ENCODE measurements at regions not wholly inside any gene's neighbourhood (a gene's known extent, or its start where the extent isn't known, plus 50 kb on each side); places are given as distances from the start of the nearest gene placed in this dataset.

DNA sequence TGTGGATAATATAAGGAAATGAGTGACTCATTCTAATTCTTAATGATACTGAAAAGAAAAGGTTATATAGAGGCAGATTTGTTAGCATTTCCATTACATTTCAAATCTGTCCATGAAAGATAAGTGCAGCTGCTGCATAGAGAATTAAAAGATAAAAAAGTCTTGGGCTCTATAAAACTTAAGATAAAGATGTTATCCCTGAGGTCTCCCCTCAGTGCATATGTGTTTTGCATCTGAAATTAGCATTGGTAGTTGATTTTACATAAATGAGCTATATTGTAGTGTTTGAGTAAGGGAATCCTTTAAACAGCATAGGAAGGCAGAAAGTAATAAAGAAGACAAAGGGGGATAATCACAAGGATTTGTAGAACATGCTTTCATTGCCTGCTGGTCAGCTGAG, 206.2 kb downstream of the FSCB start:
- no peak for DNase-seq

DNA sequence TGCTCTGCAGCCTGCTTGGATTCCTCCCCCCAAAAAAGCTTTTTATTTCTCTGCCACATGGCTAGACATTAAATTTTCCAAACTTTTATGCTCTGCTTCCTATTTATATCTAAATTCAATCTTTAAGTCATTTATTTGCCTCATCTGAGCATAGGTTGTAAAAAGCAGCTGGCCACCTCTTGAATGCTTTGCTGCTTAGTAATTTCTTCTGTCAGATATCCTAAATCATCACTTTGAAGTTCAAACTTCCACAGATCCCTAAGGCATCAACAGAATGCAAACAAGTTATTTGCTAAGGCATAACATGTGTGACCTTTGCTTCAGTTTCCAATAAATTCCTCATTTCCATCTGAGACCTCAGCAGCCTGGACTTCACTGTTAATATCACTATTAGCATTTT, 209.6 kb downstream of the FSCB start:
- no peak for DNase-seq

DNA sequence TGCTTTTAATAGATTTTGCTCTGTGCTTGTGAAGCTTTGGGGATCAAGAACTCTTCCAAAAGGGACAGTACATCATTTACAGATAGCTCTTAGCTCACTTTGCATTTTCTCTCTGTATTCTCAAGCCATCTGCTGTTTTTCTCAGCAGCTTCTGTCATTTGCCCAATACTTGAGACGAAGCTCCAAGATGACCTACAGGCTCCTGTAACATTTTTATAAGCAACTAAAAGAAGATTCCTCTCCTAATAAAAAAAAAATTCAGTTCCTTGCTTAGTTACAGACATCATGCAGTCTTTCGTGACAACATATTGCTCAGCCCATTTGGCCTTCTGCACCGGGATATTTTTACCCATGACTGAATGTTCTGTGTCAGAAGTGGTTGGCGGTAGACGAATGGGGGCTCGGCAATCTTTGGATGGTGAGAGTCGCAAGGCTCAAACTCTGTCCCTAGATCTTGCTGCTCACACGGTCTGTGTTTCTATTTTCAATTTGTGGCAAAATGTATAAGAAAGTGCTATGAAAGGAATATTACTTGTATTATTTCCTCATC, 215.6 kb downstream of the FSCB start:
- peak in 9 of 58 donors; percentile 2 to 31 (median 15) for DNase-seq

DNA sequence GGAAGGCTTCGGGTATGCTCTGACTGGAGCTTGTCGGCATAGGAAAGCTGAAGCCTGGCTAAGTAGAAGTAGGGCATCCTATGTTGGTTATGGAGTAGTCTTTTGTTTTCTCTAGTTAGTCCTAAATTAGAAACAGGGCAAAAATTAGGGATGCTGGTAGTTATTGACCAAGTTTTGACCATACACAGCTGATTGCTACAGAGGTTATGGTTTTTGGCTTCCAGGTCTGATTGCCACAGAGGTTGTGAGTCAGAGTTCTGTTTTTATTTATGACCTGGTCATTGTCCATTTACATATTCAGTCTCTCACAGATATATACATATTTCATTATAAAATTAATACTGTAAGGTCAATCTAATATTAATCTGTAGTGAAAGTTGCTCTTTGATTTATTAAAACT, 219.2 kb downstream of the FSCB start:
- no peak for DNase-seq

DNA sequence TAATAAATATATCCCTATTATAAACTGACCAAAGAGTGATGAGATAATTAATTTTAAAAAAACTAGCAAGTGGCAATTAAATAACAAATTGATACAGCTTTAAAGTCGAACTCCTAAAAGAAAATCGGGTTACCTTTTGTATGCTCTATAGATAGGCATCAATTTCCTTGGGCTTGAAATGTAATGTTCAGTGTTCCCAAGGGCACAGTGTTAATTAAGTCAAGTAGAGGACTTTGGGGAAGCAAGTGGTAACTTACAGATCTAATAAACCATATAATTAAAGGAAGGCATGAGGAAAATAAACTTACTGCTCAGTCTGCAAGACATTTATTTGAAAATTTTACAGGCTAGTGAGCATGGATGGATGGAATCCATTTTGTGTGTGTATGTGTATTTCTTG, 220.9 kb downstream of the FSCB start:
- DNase-seq, result no peak

DNA sequence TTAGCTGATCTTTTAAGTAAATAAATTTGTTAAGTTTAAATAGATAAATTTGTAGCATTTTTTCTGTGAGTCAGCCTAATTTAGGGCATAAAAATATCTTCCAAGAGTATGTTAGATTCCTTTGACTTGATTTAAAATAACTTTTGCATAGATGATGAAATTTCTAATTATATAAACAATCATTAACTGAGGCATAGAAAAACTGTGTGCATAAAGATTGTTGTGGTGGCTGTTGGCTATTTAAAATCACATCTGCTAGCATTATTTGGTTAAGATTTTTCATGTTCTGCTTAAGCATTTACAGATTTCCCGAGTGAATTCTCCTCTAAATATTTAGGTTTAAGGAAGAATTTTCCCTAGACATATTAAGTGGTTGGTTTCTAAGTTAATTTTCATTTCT, 223.2 kb downstream of the FSCB start:
- no peak for DNase-seq

DNA sequence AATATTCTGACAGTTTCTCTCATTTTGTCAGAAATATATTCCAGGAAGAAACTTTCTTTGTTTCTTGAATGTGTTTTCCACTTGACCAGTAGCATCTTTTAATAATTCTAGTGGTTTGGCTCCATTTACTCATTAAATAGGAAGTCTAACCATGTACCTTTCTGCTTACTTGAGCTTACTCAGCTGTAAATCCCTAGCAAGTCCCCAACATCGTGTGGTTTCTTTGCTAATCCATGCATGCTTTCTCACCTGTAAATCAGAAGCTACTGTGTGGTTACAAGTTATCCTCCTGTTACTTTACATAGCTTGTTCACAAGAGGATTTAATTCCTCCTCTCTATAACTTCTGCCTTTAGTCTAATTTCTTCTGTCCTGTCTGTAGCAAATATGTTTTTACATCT, 227.7 kb downstream of the FSCB start:
- no peak for DNase-seq

DNA sequence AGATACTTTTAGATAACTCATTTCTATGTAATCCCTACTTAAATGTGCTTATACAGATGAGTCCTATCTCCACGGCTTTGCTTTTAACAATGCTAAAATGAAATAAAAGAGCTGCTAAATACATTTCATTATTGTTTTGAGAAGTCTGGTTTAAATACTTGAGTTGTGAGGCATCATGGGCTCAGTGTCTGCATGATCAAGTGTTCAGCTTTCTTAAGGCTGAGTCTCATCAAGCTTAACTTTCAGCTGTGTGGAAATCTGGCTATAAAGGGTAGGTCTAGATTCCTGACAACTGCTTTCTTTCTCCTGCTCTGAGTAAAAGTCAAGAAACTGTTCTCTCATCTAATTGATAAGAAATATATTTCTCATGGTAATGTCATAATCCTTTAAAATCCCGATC, 235.4 kb downstream of the FSCB start:
- DNase-seq, result no peak

DNA sequence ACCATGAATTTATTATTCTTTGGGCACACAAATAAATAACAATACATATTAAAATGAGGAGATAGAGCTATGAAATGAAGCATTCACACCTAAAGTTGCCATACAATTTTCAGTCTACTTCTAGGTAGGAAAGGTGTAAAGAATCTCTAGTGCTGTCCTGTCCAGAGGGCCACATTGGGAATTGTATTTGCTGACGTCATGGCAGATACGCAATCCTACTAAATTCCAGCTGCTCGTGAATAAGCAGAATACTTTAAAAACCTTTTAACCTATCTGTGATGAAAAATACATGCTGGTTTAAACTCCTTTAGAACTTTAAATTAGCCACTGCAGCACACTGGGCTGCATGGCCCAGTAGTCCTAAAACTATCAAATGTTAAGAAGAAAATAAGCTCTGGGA, 236.1 kb downstream of the FSCB start:
- DNase-seq, result no peak

DNA sequence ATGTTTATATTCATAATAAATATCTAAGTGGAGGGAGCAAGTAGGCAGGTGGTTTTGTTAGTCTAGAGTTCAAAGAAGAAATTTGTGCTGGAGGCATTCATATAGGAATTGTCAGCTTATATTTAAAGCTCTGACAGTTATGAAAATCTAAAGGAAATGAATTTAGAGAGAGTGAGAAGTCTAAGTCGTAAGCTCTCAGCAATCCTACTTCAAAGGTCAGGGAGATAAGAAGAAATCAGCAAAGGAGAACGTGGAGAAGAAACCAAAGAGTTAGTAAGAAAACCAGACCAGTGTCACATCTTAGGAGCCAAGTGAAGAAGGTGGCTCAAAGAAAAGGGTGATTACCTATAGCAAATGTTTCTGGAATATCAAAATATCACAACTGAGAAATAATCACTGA, 241.8 kb downstream of the FSCB start:
- DNase-seq, result no peak

DNA sequence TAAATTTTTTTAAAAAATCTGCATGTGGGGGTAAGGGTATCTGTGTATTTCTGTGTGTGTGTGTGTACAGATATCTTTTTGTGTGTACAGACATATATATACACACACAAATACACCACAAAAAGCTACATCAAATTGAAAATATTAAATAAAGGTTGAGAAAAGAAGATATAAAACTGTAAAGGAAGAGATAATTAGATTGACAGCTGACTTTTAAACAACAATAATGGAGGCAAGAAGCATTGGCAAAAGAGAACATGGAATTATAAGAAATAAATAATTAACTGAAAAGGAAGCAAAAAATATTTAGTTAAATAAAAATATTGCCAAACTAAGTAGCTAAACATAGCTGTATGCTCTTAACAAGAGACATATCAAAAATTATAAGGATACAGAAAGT, 291.4 kb downstream of the FSCB start:
- DNase-seq, result no peak

DNA sequence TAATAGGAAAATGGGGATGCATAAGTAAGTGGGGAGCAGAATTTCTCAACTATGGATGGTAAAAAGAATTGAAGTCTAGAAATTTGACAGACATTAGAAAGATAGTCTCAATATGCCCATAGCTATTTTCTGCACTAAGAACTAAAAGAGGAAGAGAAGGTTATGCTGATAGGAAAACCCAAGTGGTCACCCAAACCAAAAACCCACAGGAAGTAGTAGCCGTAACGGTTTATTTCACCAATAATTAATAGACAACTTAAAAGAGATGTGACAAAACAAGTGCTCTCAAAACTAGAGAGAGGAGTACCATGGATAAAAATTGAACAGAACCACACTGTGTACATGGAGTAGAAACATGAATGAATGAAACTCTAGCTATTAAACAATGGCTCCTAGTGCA, 295.4 kb downstream of the FSCB start:
- DNase-seq, result no peak

DNA sequence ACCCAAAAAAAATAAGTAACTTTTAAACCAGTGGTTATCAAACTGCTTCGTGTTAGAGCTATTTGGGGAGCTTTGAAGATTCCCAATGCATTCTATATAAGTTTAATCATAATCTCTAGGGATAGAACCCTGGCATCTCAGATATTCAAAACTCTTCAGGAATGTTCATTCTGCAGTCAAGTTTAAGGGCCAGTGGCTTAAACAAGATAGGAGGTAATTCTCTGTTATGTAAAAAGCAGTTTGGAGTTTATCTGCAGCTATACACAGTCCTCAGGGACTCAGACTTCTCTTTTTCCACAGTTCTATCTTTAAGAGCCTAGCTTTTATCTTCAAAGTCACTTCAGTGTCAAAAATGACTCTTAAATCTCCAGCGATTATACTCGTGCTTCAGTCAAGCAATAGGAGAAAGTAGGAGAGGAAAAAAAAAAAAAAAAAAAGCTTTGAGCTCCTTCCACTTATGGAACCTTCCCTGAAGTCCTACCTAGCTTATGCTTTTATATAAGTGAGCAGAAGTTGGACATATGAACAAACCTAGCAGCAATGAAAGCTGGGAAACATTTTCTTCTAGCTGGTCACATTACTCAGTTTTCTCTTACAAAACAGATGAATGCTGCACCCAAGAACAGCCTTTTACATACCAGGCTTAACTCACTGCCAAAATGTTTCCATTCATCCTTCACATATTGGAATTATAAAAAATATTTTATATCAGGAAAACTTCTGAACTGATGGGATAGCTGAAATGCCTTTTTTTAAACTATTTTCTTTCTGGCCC, 302.8 kb downstream of the FSCB start:
- DNase-seq, result no peak

DNA sequence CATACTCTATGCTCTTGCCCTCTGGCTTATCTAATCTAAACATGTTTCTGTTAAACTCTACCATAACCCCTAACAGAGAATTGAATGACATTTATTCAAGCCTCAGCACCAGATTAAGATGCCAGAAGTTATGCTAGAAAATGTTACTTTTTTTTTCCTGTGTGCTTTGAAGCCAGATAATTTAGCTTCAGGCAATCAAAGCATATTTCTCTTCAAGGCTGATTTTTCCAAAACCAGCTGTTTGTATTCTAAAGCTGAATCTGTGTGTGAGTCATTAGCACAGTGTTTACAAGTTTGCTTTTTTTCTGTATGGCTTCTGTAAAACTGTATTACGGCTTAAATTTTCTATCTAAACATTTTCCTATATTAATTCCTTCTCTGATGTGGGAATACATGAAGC, 326.1 kb downstream of the FSCB start:
- no peak for DNase-seq

DNA sequence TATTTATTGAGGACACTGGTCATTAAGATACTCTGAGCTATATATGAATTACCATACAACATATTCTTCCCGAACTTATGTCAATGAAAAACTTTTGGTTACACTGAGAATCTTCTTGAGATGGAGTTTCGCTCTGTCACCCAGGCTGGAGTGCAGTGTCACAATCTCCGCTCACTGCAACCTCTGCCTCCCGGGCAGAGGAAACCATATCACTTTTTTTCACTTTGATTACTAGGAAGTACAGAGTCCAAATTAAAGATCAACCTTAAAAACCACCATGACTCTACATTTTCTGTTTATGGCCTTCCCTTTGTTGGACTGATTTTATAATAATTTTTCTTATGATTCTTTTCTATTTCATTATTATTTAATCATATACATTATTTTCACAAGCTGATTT, 336.5 kb downstream of the FSCB start:
- no peak for DNase-seq

DNA sequence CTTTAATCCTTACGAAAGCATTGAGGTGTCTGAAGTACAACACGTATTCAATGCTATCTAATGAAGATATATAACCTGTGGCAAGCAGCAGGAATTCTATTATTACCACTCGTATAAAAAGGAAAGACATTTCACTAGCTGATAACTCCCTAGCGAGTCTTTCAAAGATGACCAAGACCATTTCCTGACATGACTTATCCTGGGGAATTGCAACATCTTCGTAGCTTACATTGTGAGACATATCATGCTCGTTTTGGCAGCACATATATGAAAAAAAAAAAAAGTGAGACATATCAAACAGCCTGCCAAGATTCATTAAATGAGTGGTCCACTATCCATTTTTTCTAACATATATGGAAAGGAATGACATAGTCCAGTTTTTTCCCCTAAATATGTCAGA, 337.0 kb downstream of the FSCB start:
- DNase-seq, result no peak

DNA sequence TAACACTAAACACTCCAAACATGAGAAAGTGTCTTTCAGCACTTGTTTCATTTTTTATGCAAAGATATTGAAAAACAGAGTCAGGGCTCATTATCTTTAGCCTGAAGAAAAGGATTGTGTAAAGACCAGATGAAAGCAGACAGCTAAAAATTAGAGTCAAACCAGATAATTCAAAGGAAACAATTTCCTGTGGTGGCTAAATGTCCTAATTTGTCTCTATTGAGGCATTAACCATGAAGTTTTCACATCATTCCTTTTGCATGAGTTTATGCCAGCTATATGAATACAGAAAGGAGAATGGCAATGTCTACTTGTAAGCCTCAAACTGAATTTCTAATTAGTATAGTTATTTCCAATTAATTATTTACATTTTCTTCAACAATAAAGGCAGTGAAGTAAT, 338.5 kb downstream of the FSCB start:
- DNase-seq, result no peak

DNA sequence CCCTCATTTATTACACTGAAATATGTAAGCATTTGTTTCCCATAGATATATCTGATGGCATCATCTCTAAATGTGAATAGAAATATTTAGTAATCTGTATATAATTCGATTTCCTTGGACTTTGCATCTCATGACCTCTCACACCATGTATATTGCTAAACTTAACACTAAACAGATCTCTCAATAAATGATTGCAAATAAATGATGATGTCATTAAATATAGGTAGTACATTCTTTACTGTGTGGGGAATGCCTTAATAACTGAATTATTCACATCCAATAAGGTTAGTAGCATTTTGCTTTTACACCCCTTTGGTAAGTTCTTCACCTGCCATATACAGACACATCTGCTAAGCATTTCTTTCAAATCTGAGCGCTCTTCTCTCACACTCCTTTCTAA, 340.5 kb downstream of the FSCB start:
- no peak for DNase-seq

DNA sequence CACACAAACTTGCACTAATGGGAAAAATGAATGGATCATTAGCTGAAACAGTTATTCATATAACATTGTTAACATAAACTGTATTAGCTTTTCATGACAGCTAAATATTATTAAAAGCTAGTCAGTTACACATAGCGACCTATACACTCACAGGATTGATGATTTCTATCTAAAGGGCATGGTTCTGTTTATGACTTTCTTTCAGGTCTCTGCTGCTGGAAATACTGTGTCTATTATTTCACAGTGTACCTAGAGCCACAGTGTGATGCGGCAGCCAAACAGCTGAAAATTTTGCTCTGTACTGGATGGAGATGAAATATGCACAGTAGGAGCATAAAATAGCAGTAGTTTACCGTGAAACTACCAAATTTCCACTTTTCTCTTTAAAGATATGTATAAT, 341.1 kb downstream of the FSCB start:
- no peak for DNase-seq

DNA sequence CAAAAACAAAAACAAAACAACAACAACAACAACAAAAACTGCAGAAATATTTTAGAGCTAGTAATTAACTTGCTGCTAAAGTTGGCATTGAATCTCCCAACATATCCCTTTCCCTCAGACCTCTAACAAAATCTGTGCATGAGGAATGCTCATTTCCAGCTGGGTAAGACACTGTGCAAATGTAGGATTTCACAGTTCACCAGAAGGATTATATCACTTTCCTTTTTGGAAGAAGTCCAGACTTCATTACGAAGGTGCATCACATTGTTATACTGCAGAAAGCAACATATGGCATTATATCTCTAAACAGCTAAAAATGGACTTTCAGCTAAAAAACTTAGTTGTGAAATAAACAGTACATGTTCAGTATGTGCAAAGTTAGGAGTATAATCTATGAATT, 341.8 kb downstream of the FSCB start:
- DNase-seq, result peak in 1 of 58 donors; percentile 1

DNA sequence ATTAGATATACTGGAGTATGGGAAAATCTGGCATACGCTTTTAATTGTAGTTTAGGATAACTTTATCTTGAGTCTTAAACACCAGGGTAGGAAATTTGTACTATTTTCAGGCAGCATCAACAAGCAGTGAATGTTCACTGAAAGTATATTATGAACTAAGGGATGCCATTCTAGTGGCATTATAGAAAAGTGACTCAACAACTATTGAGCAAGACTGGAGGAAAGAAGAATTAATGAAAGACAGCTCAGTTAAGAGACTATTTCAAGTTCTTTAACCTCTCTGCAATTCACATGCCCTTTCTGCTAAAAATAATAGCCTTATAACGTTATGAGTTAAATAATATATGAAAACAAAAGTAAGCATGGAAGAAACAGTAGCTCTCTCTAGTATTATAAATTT, 343.1 kb downstream of the FSCB start:
- DNase-seq, result no peak

DNA sequence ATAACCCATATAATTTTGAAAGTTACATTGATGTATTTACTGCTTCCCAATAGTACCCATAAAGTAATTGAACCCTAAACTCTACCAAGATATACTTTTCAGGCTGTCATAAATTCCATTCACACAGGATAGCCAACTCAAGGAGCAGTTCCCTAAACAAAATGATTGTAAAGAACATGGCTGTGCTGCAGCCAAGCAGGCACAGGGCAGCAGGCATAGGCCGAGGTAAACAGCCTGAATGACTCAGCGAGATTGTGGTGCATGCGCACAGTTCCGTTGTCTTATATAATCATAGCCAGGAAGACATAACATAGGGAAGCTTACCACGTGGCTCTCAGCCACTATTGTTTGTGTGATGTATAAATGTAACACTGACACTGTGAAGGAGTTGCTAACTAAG, 344.9 kb downstream of the FSCB start:
- no peak for DNase-seq

DNA sequence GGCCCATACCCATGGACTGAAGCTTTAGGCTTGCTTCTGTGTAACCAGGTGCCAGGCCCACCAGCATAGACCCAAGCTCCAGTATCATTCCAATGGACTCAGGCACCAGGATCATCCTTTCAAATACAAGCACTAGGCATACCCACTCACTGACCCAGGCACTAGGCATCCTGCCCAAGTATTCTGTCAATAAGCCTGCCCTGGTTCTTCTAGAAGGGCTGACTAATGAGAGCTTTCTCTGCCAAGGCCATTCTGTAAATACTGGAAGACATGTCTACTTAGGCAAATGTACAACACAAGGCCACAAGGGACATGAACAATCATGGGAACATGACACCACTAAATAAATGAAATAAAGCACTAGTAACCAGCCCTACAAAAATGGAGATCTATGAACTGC, 352.2 kb downstream of the FSCB start:
- DNase-seq, result no peak

DNA sequence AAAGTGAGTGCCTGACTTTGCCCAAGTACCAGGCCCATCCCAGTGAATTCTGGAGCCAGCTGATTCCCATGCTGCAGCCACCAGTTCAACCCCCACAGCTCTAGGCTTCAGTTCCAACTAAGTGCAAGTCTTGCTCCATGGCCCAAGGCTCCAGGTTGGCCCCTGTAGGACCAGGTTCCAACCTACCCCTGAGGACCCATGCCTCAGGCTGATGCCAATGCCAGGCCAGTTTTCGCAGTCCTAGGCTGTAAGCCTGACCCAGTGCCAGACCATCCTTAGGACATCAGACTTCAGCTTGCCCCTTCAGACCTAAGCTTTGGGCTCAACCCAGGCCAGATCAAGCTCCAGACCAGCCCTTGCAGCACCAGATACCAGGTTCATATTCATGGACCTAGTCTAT, 352.6 kb downstream of the FSCB start:
- DNase-seq, result no peak
